AG10803 (cell line): ENCODE measurements at regions not wholly inside any gene's neighbourhood (a gene's known extent, or its start where the extent isn't known, plus 50 kb on each side); places are given as distances from the start of the nearest gene placed in this dataset.

ENCODE experiments used
- DNase-seq: peaks from one replicate; pipeline ENCODE4 v3.0.0; 2010; ENCODE audit warnings: low read depth
- H3K4me3 ChIP-seq: 2 replicates; pipeline ENCODE4 v1.5.1; 2011; ENCODE audit warnings: mild to moderate bottlenecking, low read length, control low read depth
- CTCF ChIP-seq: conservative IDR thresholded peaks from 2 replicates; pipeline ENCODE4 v1.5.1; 2011; ENCODE audit warnings: mild to moderate bottlenecking, low read length, control low read depth, inconsistent platforms

- H3K4me3 ChIP-seq = no peak overlapping the region
- TF ChIP-seq CTCF = no peak
- DNase-seq = no peak
Measured at GRCh38 chr22:22433770-22434169, 74.8 kb downstream of the ZNF280B start.
